GM12874 (cell line): ENCODE measurements at regions not wholly inside any gene's neighbourhood (a gene's known extent, or its start where the extent isn't known, plus 50 kb on each side); places are given as distances from the start of the nearest gene placed in this dataset.

Experiments used
- CTCF ChIP-seq: IDR thresholded peaks from 2 replicates; pipeline ENCODE4 v1.5.1; 2011; ENCODE audit warnings: low read depth, mild to moderate bottlenecking, control low read depth, low read length, moderate library complexity; ENCODE audit not compliant: insufficient read depth

GRCh38 chr3:73707772-73708171 is 83.0 kb upstream of the PDZRN3 start:
- TF ChIP-seq CTCF = no peak

GRCh38 chr3:73706771-73707170 is 82.0 kb upstream of the PDZRN3 start:
- no peak for TF ChIP-seq CTCF

- TF ChIP-seq CTCF = no peak
These were observed 81.1 kb upstream of the PDZRN3 start for GRCh38 chr3:73705792-73706191.

- no peak for TF ChIP-seq CTCF
These were observed 74.6 kb upstream of the PDZRN3 start for GRCh38 chr3:73699327-73699726.

GRCh38 chr3:73697020-73697419 is 72.3 kb upstream of the PDZRN3 start:
- TF ChIP-seq CTCF = no peak

GRCh38 chr3:73695841-73696240 is 71.1 kb upstream of the PDZRN3 start:
- no peak for TF ChIP-seq CTCF

GRCh38 chr3:73694983-73695757 is 70.4 kb upstream of the PDZRN3 start:
- no peak for TF ChIP-seq CTCF
